IMR-90 (cell line): ENCODE measurements at regions not wholly inside any gene's neighbourhood (a gene's known extent, or its start where the extent isn't known, plus 50 kb on each side); places are given as distances from the start of the nearest gene placed in this dataset.

Experiments used
- ATAC-seq: fragments of 200-7000 bp; cut with Tn5 transposase; 2 replicates; pipeline ENCODE4 v1.9.1; 2020; ENCODE audit warnings: low read depth, mild to moderate bottlenecking, moderate library complexity
- BruUV-seq: library from RNA; stranded (reverse); fragments of 400-500 nt; replicated peaks from 2 replicates; lab custom pipeline; 2021; lab: Mats Ljungman, UMichigan
- CTCF ChIA-PET: fragments of 300-600 bp; formaldehyde crosslinking; extraction: SDS; loops from one replicate; lab custom pipeline; 2021; ENCODE audit warnings: antibody characterized with exemption; lab: Yijun Ruan, JAX
- POLR2A ChIA-PET: fragments of 300-600 bp; sonication (Branson Sonifier 250); formaldehyde crosslinking; loops from one replicate; lab custom pipeline; 2022; ENCODE audit warnings: antibody characterized with exemption; ENCODE audit not compliant: unreplicated experiment; lab: Charles Lee
- DNase-seq: peaks from one replicate; pipeline ENCODE4 v3.0.0; 2013
- H2AFZ ChIP-seq: replicated peaks from 2 replicates; pipeline ENCODE3; 2013; ENCODE audit warnings: low read length, mild to moderate bottlenecking; ENCODE audit not compliant: poor library complexity
- H2AK5ac ChIP-seq: 2 replicates; pipeline ENCODE4 v1.6.1; 2013; ENCODE audit warnings: low read depth, low read length, inconsistent platforms
- H2AK9ac ChIP-seq: replicated peaks from 2 replicates; pipeline ENCODE3; 2013; ENCODE audit warnings: mild to moderate bottlenecking, low read depth, low read length, moderate library complexity; ENCODE audit not compliant: poor library complexity
- H2BK120ac ChIP-seq: 2 replicates; pipeline ENCODE4 v1.6.1; 2013; ENCODE audit warnings: low read depth, low read length, inconsistent platforms
- H2BK15ac ChIP-seq: 3 replicates; pipeline ENCODE4 v1.6.1; 2013; ENCODE audit warnings: low read depth, low read length, inconsistent platforms
- H2BK20ac ChIP-seq: 2 replicates; pipeline ENCODE4 v1.6.1; 2013; ENCODE audit warnings: low read depth, mild to moderate bottlenecking, inconsistent platforms, low read length, moderate library complexity
- H2BK5ac ChIP-seq: 2 replicates; pipeline ENCODE4 v1.6.1; 2013; ENCODE audit warnings: mild to moderate bottlenecking, low read depth, low read length, inconsistent platforms; ENCODE audit not compliant: poor library complexity, severe bottlenecking
- H3K14ac ChIP-seq: replicated peaks from 2 replicates; pipeline ENCODE4 v1.6.1; 2013; ENCODE audit warnings: low read depth, low read length, inconsistent platforms
- H3K18ac ChIP-seq: 2 replicates; pipeline ENCODE4 v1.6.1; 2013; ENCODE audit warnings: low read depth, low read length, control low read depth
- H3K23ac ChIP-seq: 2 replicates; pipeline ENCODE4 v1.6.1; 2013; ENCODE audit warnings: low read depth, low read length, inconsistent platforms
- H3K27ac ChIP-seq: 2 replicates; pipeline ENCODE4 v1.5.1; 2013; ENCODE audit warnings: mild to moderate bottlenecking, control low read depth, low read length; ENCODE audit not compliant: insufficient read depth
- H3K27me3 ChIP-seq: 2 replicates; pipeline ENCODE4 v1.6.1; 2013; ENCODE audit warnings: low read length; ENCODE audit not compliant: control insufficient read depth, insufficient read depth
- H3K36me3 ChIP-seq: 2 replicates; pipeline ENCODE4 v1.6.1; 2013; ENCODE audit warnings: low read length, mixed read lengths; ENCODE audit not compliant: control insufficient read depth, insufficient read depth
- H3K4ac ChIP-seq: 2 replicates; pipeline ENCODE4 v1.6.1; 2013; ENCODE audit warnings: low read depth, low read length, inconsistent platforms
- H3K4me1 ChIP-seq: 2 replicates; pipeline ENCODE4 v1.6.1; 2013; ENCODE audit warnings: low read length, mixed read lengths; ENCODE audit not compliant: control insufficient read depth, insufficient read depth
- H3K4me2 ChIP-seq: 2 replicates; pipeline ENCODE4 v1.6.1; 2013; ENCODE audit warnings: low read depth, mild to moderate bottlenecking, control low read depth, low read length, moderate library complexity
- H3K4me3 ChIP-seq: 2 replicates; pipeline ENCODE4 v1.5.1; 2013; ENCODE audit warnings: low read depth, mild to moderate bottlenecking, control low read depth, low read length, moderate library complexity; ENCODE audit not compliant: insufficient read depth
- H3K56ac ChIP-seq: 2 replicates; pipeline ENCODE4 v1.6.1; 2013; ENCODE audit warnings: low read length, inconsistent platforms; ENCODE audit not compliant: insufficient read depth; ENCODE audit errors: extremely low read depth
- H3K79me1 ChIP-seq, 2 experiments: 2 replicates each; pipeline ENCODE4 v1.6.1; 2013; ENCODE audit warnings: low read length in 2 of 2, inconsistent platforms in 1 of 2, low read depth in 1 of 2
- H3K9ac ChIP-seq: 2 replicates; pipeline ENCODE4 v1.6.1; 2013; ENCODE audit warnings: low read depth, low read length, control low read depth
- H3K9me1 ChIP-seq: 2 replicates; pipeline ENCODE4 v1.6.1; 2013; ENCODE audit warnings: low read length, inconsistent platforms; ENCODE audit not compliant: insufficient read depth
- H3K9me3 ChIP-seq: 2 replicates; pipeline ENCODE4 v1.6.1; 2013; ENCODE audit warnings: low read length; ENCODE audit not compliant: control insufficient read depth, insufficient read depth
- H4K20me1 ChIP-seq: 2 replicates; pipeline ENCODE4 v1.6.1; 2013; ENCODE audit warnings: low read length, inconsistent platforms; ENCODE audit not compliant: insufficient read depth
- H4K5ac ChIP-seq: 2 replicates; pipeline ENCODE4 v1.6.1; 2013; ENCODE audit warnings: mild to moderate bottlenecking, low read depth, low read length, control low read depth
- H4K8ac ChIP-seq, 2 experiments: 2 replicates each; pipeline ENCODE4 v1.6.1; 2013; ENCODE audit warnings: low read depth in 2 of 2, low read length in 2 of 2, control low read depth in 1 of 2, inconsistent platforms in 1 of 2
- H4K91ac ChIP-seq: 2 replicates; pipeline ENCODE4 v1.6.1; 2013; ENCODE audit warnings: low read depth, low read length, inconsistent platforms; ENCODE audit not compliant: insufficient read depth
- CEBPB ChIP-seq: IDR thresholded peaks from 2 replicates; pipeline ENCODE4 v1.6.1; 2012; ENCODE audit warnings: low read depth, low read length, improper control_type of control experiment
- CHD1 ChIP-seq: IDR thresholded peaks from 2 replicates; pipeline ENCODE4 v1.6.1; 2012; ENCODE audit warnings: low read depth, low read length, improper control_type of control experiment
- POLR2A ChIP-seq: IDR thresholded peaks from 2 replicates; pipeline ENCODE4 v1.6.1; 2012; ENCODE audit warnings: mild to moderate bottlenecking, low read depth, low read length
- RFX5 ChIP-seq: IDR thresholded peaks from 2 replicates; pipeline ENCODE4 v1.8.0; 2012; ENCODE audit warnings: low read depth, mild to moderate bottlenecking, low read length, moderate library complexity
- WGBS, 2 experiments: methylation state at CpG; one replicate each; pipeline versions ENCODE4 v1.1.5 to v1.1.7; 2013; ENCODE audit warnings: missing lambda C conversion rate in 2 of 2; ENCODE audit not compliant: insufficient read length in 1 of 2; ENCODE audit errors: extremely low coverage in 2 of 2; 5-methylcytosine and 5-hydroxymethylcytosine counted together
- dilution Hi-C: fragments of 300-500 bp; cut with HindIII; formaldehyde crosslinking; loops from one replicate; pipeline ENCODE4 v1.14.3; 2018; ENCODE audit warnings: low sequenced_read_pairs; ENCODE audit not compliant: unreplicated experiment
- in situ Hi-C: fragments of 300-500 bp; cut with MboI; formaldehyde crosslinking; loops from 3 replicates; pipeline ENCODE4 v1.14.3; 2019; ENCODE audit warnings: low sequenced_read_pairs, inconsistent platforms, mixed read lengths
- intact Hi-C: fragments of 100-400 bp; cut with micrococcal nuclease; formaldehyde crosslinking; loops from 2 replicates; pipeline ENCODE4 v1.10.0; 2022
- TF ChIP-seq, protein P1 (sequence below): fragments of 150-350 bp; IDR thresholded peaks from 2 replicates; pipeline ENCODE4 v1.6.1; 2017; ENCODE audit warnings: mild to moderate bottlenecking, antibody characterized with exemption, low read length, low read depth

- no TSS peak for BruUV-seq
- ChIA-PET POLR2A (no interaction called here), CTCF (no interaction called here)
- H2BK20ac ChIP-seq = no peak overlapping the region
- no peak overlapping the region for H3K9ac ChIP-seq
- no peak overlapping the region for H2AK5ac ChIP-seq
- no peak overlapping the region for H3K23ac ChIP-seq
- H3K4ac ChIP-seq = no peak overlapping the region
- H2BK5ac ChIP-seq = no peak overlapping the region
- no peaks in the 10 kb centered on the region for H4K20me1 ChIP-seq
- no peak overlapping the region for H3K18ac ChIP-seq
- H4K91ac ChIP-seq = no peak overlapping the region
- TF ChIP-seq, protein P1, sequence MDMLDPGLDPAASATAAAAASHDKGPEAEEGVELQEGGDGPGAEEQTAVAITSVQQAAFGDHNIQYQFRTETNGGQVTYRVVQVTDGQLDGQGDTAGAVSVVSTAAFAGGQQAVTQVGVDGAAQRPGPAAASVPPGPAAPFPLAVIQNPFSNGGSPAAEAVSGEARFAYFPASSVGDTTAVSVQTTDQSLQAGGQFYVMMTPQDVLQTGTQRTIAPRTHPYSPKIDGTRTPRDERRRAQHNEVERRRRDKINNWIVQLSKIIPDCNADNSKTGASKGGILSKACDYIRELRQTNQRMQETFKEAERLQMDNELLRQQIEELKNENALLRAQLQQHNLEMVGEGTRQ = no peak
- TF ChIP-seq RFX5 = no peak
- TF ChIP-seq CHD1 = no peak
- no peak for TF ChIP-seq CEBPB
- no peak for TF ChIP-seq POLR2A
- ATAC-seq (no peak), DNase-seq (no peak)
- no peak overlapping the region for H4K5ac ChIP-seq
- H3K56ac ChIP-seq = no peak overlapping the region
- H3K36me3 ChIP-seq = no peaks in the 10 kb centered on the region
- no peaks in the 10 kb centered on the region for H3K79me1 ChIP-seq
- H2BK15ac ChIP-seq = no peak overlapping the region
- H3K4me3 ChIP-seq = no peak overlapping the region
- H3K9me3 ChIP-seq = no peaks in the 10 kb centered on the region; the same call in 1 of the 2 replicates
- H2AK9ac ChIP-seq = no peak overlapping the region
- H3K27ac ChIP-seq = no peak overlapping the region
- H3K9me1 ChIP-seq = no peaks in the 10 kb centered on the region
- no peak overlapping the region for H2BK120ac ChIP-seq
- dilution Hi-C loops (no loop called here), intact Hi-C loops (no loop called here), in situ Hi-C loops (no loop called here)
- no peaks in the 10 kb centered on the region for H3K27me3 ChIP-seq
- no peaks in the 10 kb centered on the region for H3K4me1 ChIP-seq
- no peak overlapping the region for H4K8ac ChIP-seq
- no CpG with 5 or more reads among the region's 20 CpGs for WGBS, 2 experiments
- H2AFZ ChIP-seq = no peak overlapping the region
- H3K4me2 ChIP-seq = no peak overlapping the region
- no peak overlapping the region for H3K14ac ChIP-seq
Observed at GRCh38 chr2:104656571-104657163, 197.2 kb upstream of the POU3F3 start.
